ENCODE measurements at regions not wholly inside any gene's neighbourhood (a gene's known extent, or its start where the extent isn't known, plus 50 kb on each side); places are given as distances from the start of the nearest gene placed in this dataset.
"Not testable (repeated sequence)": the region's sequence is repeated elsewhere in the genome, so short reads cannot be mapped to it uniquely, and the experiment has no call there.

DNA sequence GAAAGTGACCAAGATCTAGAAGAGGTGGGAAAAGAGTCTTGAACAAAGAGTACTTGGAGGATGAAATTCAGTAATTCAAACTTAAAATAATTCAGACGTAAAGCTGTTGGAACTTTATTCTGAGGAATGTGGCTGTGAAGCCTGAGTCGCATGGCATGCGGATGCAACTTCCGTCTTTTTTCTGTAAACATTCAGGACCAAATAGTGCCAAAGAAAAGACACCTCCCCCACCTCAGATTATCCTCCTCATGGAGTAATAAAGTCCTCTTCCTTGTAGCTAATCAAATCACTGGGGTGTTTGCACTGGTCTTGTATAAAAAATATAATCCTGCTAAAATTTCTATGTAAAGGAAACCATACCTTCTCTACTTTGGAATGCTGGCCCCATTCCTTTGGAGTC is 790.4 kb downstream of the TSN start:
- no peak for DNase-seq

- no peak for DNase-seq
These were observed 807.3 kb downstream of the TSN start for GRCh38 chr2:122562775-122563174.

GRCh38 chr2:122563781-122564180 is 808.3 kb downstream of the TSN start:
- no peak for DNase-seq

- DNase-seq = no peak
These were observed 809.4 kb downstream of the TSN start for GRCh38 chr2:122564843-122565242.

- no peak for DNase-seq
These were observed 809.9 kb downstream of the TSN start for GRCh38 chr2:122565364-122565763.

DNA sequence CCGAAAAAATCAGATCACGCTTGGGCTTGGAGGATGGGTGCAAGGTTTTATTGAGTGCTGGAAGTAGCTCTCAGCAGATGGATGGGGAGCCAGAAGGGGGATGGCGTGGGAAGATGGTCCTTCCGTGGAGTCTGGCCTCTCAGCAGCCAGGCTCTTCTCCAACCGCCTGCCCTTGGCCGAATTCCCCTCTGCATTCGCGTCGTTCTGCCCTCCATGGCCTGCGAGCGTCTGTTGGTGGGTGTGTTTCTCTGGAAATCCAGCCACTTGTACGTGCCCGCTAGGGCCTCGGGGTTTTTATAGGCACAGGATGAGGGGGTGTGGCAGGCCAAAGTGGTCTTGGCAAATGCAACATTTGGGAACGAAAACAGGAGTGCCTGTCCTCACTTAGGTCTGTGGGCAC is 815.2 kb downstream of the TSN start:
- DNase-seq = no peak

GRCh38 chr2:122571471-122571870 is 816.0 kb downstream of the TSN start:
- DNase-seq = not testable (repeated sequence)

GRCh38 chr2:122575076-122575475 is 819.6 kb downstream of the TSN start:
- DNase-seq = no peak

DNA sequence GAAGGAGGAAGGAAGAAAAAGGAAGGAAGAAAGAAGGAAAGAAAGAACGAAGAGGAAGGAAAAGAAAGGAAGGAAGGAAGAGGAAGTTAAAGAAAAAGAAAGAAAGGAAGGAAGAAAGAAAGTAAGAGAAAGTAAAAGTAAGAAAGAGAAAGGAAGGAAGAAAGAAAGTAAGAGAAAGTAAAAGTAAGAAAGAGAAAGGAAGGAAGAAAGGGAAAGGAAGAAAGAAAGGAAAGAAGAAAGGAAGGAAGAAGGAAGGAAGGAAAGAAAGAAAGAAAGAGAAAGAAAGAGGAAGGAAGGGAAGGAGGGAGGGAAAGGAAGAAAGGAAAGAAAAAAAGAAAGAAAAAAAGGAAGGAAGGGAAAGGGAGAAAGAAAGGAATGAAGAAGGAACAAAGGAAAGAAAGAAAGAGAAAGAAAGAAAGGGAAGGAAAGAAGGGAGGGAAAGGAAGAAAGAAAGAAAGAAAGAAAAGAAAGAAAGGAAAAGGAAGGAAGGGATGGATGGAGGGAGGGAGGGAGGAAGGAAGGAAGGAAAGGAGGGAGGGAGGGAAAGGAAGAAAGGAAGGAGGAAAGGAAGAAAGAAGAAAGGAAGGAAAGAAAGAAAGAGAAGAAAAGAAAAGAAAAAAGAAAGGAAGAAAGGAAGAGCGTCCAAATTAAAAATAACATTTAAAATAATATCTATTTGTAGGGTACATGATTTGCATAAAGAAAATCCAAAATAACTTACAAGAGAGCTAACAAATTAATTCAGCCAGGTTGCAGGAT is 827.9 kb downstream of the TSN start:
- DNase-seq = no peak

- DNase-seq = no peak
These were observed 835.1 kb downstream of the TSN start for GRCh38 chr2:122590524-122590923.

DNA sequence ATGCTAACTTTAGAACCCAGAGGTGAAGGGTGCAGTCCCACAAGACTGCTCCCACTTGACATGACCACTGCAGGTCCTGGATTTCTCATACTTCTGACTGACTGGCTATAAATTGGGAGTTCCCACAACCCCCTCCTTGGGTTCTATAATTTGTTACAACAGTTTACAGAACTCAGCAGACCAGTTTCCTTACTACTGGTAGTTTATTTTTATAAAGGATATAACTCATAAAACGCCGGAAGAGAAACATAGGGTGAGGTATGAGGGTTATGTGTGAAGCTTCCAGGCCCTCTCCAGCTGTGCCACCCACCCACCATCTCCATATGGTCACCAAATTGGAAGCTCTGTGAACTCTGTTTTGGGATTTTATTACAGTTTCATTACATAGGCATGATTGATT is 839.6 kb downstream of the TSN start:
- no peak for DNase-seq

DNA sequence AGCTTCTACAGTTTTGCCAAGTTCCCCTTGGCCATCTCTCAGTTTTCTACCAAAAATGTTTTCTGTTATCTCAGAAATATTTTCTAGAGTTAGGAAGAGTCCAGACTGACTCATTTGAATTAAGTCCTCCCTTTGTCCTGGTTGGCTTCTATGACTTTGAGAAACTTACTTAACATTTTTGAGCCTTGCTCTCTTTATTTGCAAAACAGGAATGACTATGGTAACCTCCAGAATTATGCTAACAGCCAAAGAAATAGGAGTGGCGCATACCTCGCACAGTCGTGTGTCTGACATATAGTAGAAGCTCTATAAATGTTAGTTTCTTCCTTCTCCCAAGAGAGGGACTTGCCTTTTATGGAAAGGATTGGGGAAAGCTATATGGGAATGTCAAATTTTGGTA is 841.1 kb downstream of the TSN start:
- DNase-seq = no peak

DNA sequence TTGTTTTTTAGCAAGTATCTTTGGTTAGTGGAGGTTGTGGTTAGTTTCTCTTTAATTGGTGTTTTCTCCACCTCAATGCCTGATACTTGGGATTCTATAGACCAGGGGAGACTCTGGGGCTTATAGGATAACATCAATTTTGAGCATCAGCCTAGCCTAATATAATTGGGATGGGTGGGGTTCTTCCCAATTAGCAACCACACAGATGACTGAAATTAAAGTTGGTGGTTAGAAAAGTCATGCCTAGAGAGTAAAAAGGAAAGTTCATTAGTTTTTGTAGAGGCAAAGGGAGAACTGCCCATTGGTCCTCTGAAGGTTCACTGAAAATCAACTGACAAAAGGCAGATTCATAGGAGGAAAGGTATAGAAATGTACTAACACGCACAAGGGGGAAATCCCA is 843.3 kb downstream of the TSN start:
- DNase-seq = no peak

DNA sequence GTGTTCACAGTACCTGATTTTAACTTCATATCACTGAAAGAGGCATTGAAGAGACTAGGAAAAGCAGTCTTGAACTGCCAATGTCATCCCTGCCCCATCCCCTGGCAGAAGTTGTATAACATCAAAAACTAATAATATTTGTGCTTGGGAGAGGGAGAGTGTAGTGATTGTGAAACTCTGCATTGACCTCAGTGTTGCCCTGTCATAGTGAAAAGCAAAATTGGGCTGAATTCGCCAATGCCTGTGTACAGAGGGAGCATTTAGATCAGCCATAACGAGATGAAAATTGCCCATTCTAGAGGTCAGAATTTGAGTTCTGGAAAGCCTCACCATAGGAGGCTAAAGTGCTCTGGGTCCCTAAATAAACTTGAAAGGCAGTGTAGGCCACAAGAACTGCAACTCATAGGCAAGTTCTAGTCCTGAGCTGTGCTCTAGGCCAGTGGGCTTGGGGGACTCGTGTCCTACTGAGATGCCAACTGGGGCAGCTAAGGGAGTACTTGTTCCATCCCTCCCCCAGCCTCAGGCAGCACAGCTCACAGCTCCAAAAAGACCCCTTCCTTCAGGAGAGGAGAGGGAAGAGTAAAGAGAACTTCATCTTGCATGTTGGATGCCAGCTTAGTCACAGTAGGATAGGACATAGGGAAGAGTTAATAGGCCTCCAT is 855.6 kb downstream of the TSN start:
- no peak for DNase-seq

DNA sequence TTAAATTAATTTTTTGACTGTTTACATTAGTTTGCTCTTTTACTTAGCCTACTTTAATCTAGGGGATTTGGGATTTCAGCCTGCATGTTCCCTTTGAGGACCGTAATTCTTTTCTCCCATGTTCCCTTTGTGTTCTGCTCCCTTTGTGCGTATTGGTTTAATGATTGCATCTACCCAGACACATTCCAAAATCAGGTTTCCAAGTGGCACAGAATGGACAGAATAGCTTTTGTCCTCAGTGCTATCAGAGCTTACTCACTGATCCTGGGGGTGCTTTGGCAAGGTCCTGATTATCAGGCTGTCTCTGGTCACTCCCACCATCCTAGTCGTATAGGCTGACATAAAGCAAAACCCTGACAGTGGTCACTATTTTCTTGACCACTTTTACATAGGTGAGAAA is 867.5 kb downstream of the TSN start:
- DNase-seq = no peak

GRCh38 chr2:122627388-122627787 is 871.9 kb downstream of the TSN start:
- DNase-seq = no peak

- peak; percentile 11 for DNase-seq
These were observed 878.8 kb downstream of the TSN start for GRCh38 chr2:122634256-122634655.

- DNase-seq = no peak
These were observed 879.5 kb downstream of the TSN start for GRCh38 chr2:122634920-122635319.

DNA sequence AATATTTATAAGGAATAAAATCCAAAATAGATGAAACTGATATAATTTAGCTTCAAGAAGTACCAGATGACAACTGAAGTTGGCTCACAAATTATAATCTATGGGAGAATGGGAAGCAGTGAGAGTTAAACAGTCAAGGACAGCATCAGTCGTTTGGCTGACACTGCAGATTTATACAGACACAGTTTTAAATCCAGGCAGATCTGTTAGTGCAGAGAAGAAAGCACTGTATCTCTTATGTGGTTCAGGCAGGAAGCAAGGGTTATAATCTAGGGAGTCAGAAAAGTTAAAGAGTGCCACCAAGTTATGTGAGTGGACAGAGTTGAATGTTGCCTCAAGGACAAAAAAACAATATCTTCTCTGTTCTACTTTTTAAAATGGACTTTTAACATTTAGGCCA is 880.2 kb downstream of the TSN start:
- DNase-seq = no peak

- no peak for DNase-seq
These were observed 880.6 kb downstream of the TSN start for GRCh38 chr2:122636097-122636496.

DNA sequence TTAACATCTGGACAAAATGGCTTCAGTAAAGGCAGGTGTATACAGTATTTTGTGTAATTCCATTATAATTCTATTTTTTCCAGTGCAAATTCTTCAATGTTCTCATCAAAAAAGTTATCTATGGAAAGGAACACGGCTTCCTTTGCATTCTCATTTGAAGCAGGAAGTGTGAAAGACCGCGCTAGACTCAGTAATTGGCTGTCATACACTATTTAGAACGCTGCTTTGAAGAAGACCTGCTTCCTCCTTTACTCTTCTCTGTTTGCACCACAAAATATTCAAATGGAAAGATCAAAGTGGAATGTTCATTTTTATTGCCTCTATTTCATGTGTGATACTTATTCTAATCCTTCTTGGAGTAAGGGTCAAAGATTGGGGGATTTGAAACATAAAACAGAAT is 883.7 kb downstream of the TSN start:
- no peak for DNase-seq

DNA sequence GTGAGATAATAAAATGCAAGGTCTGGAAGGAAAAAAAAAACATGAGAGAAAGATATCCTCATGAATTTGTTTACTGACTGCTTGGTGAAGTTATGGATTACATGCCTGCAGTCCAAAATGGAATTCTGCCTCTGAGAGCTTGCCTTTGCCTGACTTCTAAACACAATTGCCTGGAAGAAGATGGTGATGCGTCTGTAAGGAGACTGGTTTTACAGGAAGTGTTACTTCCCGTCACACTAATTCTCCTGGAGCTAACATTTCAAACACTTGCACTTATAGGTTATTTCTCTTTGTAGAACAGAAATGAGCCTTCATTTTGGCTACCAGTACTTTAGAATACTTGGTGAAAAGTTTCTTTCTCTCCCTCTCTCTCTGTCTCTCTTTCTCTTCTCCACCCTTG is 884.3 kb downstream of the TSN start:
- no peak for DNase-seq

- DNase-seq = no peak
These were observed 888.4 kb downstream of the TSN start for GRCh38 chr2:122643725-122644329.

- no peak for DNase-seq
These were observed 895.8 kb downstream of the TSN start for GRCh38 chr2:122651236-122651635.

All from renal pelvis (tissue), 1 donor.